GM12878 (cell line): ENCODE measurements at regions not wholly inside any gene's neighbourhood (a gene's known extent, or its start where the extent isn't known, plus 50 kb on each side); places are given as distances from the start of the nearest gene placed in this dataset.

Source experiments
- ATAC-seq: fragments of 200-7000 bp; cut with Tn5 transposase; 3 replicates; pipeline ENCODE4 v1.9.1; 2020; ENCODE audit warnings: mild to moderate bottlenecking, moderate library complexity
- BruUV-seq: library from RNA; stranded (reverse); fragments of 400-500 nt; replicated peaks from 2 replicates; lab custom pipeline; 2021; lab: Mats Ljungman, UMichigan
- CTCF ChIA-PET: fragments of 300-600 bp; sonication (Branson Sonifier 250); formaldehyde crosslinking; extraction: SDS; loops from one replicate; lab custom pipeline; 2021; ENCODE audit warnings: inconsistent platforms; lab: Yijun Ruan, JAX
- POLR2A ChIA-PET: fragments of 350-600 bp; formaldehyde crosslinking; extraction: SDS; loops from one replicate; lab custom pipeline; 2021; ENCODE audit warnings: inconsistent platforms; lab: Charles Lee
- RAD21 ChIA-PET: fragments of 300-600 bp; sonication (Branson Sonifier 250); formaldehyde crosslinking; loops from one replicate; lab custom pipeline; 2023; ENCODE audit warnings: antibody characterized with exemption; ENCODE audit not compliant: unreplicated experiment; lab: Charles Lee
- SMC1A ChIA-PET: fragments of 300-600 bp; sonication (Branson Sonifier 250); formaldehyde crosslinking; loops from one replicate; lab custom pipeline; 2023; ENCODE audit not compliant: unreplicated experiment, uncharacterized antibody; lab: Charles Lee
- DNase-seq: peaks from one replicate; pipeline ENCODE4 v3.0.0-alpha.2; 2011; ENCODE audit warnings: low read depth, low spot score
- FAIRE-seq: peaks from 3 replicates; lab custom pipeline; 2011; peaks lifted over from hg19 to GRCh38; lab: Jason Lieb, UNC
- H2AFZ ChIP-seq: 2 replicates; pipeline ENCODE4 v1.6.0; 2011; ENCODE audit warnings: low read depth, low read length, control low read depth; ENCODE audit not compliant: control insufficient read depth
- H3K27ac ChIP-seq: 2 replicates; pipeline ENCODE4 v1.5.1; 2011; ENCODE audit warnings: control low read depth; ENCODE audit not compliant: control insufficient read depth, insufficient read depth
- H3K27me3 ChIP-seq, 2 experiments: replicated peaks in 1 of 2; 2 replicates each; pipeline versions ENCODE4 v1.6.0 to v1.6.1; 2011; ENCODE audit warnings: low read length in 1 of 2; ENCODE audit not compliant: control insufficient read depth in 2 of 2, insufficient read depth in 2 of 2
- H3K36me3 ChIP-seq, 2 experiments: 2 replicates each; pipeline ENCODE4 v1.5.1; 2011; ENCODE audit warnings: low read length in 1 of 2; ENCODE audit not compliant: control insufficient read depth in 2 of 2, insufficient read depth in 2 of 2
- H3K4me1 ChIP-seq: 2 replicates; pipeline ENCODE4 v1.6.1; 2011; ENCODE audit warnings: mild to moderate bottlenecking, low read length, moderate library complexity, mixed read lengths; ENCODE audit not compliant: control insufficient read depth, insufficient read depth
- H3K4me2 ChIP-seq: 2 replicates; pipeline ENCODE4 v1.6.0; 2011; ENCODE audit warnings: control low read depth; ENCODE audit not compliant: control insufficient read depth, insufficient read depth
- H3K4me3 ChIP-seq: fragments of 200-600 bp; sonication (generic); 2 replicates; pipeline ENCODE4 v1.5.1; 2016
- H3K79me2 ChIP-seq: 2 replicates; pipeline ENCODE4 v1.6.0; 2011; ENCODE audit warnings: low read length; ENCODE audit not compliant: control insufficient read depth, insufficient read depth
- H3K9ac ChIP-seq: 2 replicates; pipeline ENCODE4 v1.8.0; 2011; ENCODE audit warnings: low read length, control low read depth, mixed read lengths; ENCODE audit not compliant: control insufficient read depth, insufficient read depth
- H3K9me3 ChIP-seq: replicated peaks from 3 replicates; pipeline ENCODE4 v1.5.1; 2011; ENCODE audit warnings: mild to moderate bottlenecking, low read length; ENCODE audit not compliant: control insufficient read depth, insufficient read depth
- H4K20me1 ChIP-seq: 2 replicates; pipeline ENCODE4 v1.6.0; 2011; ENCODE audit not compliant: control insufficient read depth, insufficient read depth
- BMI1 ChIP-seq: fragments of 450-650 bp; IDR thresholded peaks from 2 replicates; pipeline ENCODE4 v1.6.1; 2016; ENCODE audit warnings: mild to moderate bottlenecking, moderate library complexity, borderline replicate concordance
- CBFB ChIP-seq: IDR thresholded peaks from 2 replicates; pipeline ENCODE4 v1.6.1; 2016; ENCODE audit warnings: antibody characterized with exemption, low read depth
- EZH2 ChIP-seq: IDR thresholded peaks from 2 replicates; pipeline ENCODE4 v1.6.1; 2012; ENCODE audit warnings: low read depth, mild to moderate bottlenecking, control low read depth, inconsistent platforms, low read length, borderline replicate concordance; ENCODE audit not compliant: control insufficient read depth
- HDAC2 ChIP-seq: fragments of 200-600 bp; sonication (generic); IDR thresholded peaks from 2 replicates; pipeline ENCODE4 v1.6.1; 2017
- PRDM15 ChIP-seq: fragments of 450-650 bp; formaldehyde crosslinking; IDR thresholded peaks from 2 replicates; pipeline ENCODE4 v1.4.0; 2020; ENCODE audit warnings: mild to moderate bottlenecking, moderate library complexity
- SIX5 ChIP-seq: IDR thresholded peaks from 2 replicates; pipeline ENCODE4 v1.6.1; 2011; ENCODE audit warnings: mild to moderate bottlenecking, low read depth, low read length, moderate library complexity; ENCODE audit not compliant: severe bottlenecking
- SMAD1 ChIP-seq: fragments of 450-650 bp; IDR thresholded peaks from 2 replicates; pipeline ENCODE4 v1.6.1; 2018; ENCODE audit warnings: mild to moderate bottlenecking, low read depth; ENCODE audit not compliant: partially characterized antibody
- SMAD5 ChIP-seq: IDR thresholded peaks from 2 replicates; pipeline ENCODE4 v1.6.1; 2016; ENCODE audit warnings: antibody characterized with exemption, low read depth
- TAF1 ChIP-seq: IDR thresholded peaks from 2 replicates; pipeline ENCODE4 v1.6.1; 2011; ENCODE audit warnings: mild to moderate bottlenecking, low read depth, low read length, borderline replicate concordance
- TCF12 ChIP-seq: IDR thresholded peaks from 2 replicates; pipeline ENCODE4 v1.6.1; 2011; ENCODE audit warnings: low read depth, mild to moderate bottlenecking, low read length
- TCF3 ChIP-seq: IDR thresholded peaks from 2 replicates; pipeline ENCODE4 v1.6.1; 2012; ENCODE audit warnings: low read depth, mild to moderate bottlenecking, low read length, borderline replicate concordance; ENCODE audit not compliant: insufficient read depth
- ZZZ3 ChIP-seq: IDR thresholded peaks from 2 replicates; pipeline ENCODE4 v1.6.1; 2011; ENCODE audit warnings: low read depth; ENCODE audit not compliant: control insufficient read depth, insufficient read length
- WGBS: methylation state at CpG from one replicate; pipeline ENCODE4 v1.1.6; 2016; ENCODE audit warnings: low lambda C conversion rate; ENCODE audit not compliant: insufficient replicate concordance, insufficient coverage; ENCODE audit errors: missing lambda C conversion rate; 5-methylcytosine and 5-hydroxymethylcytosine counted together
- in situ Hi-C: fragments of 300-500 bp; cut with MboI; formaldehyde crosslinking; loops from 9 replicates; pipeline ENCODE4 v1.14.3; 2018; ENCODE audit warnings: mixed read lengths
- intact Hi-C: fragments of 100-400 bp; cut with micrococcal nuclease; formaldehyde crosslinking; loops from one replicate; pipeline ENCODE4 v1.14.2; 2022; ENCODE audit not compliant: unreplicated experiment
- TF ChIP-seq, protein P1 (sequence below): fragments of 450-650 bp; IDR thresholded peaks from 2 replicates; pipeline ENCODE4 v1.6.1; 2014; ENCODE audit warnings: mild to moderate bottlenecking

DNA sequence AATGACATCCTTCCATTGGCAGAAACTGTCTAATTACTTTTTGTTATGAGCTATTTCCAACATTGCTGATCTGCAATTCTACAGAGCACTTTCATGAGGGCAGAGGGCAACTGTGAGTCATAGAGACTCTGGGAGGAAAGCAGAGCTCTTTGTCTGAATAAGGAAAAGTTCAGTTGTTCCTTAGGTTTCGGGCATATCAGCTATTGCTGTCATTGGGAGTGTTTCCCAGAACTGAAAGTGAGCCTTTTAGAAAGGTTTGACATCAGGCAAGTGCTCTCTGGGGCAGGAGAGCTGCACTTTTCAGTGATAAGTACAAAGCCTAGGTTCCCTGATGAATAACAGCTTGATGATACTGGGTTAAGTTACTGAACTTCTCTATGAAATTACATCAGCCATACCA is 119.2 kb upstream of the EDNRA start:
- in situ Hi-C loops = no loop called here
- intact Hi-C loops = no loop called here
- Histone ChIP-seq H3K4me2 (no peak overlapping the region), H3K27ac (no peak overlapping the region), H3K4me3 (no peak overlapping the region), H3K9ac (no peak overlapping the region), H3K4me1 (no peaks in the 10 kb centered on the region), H3K79me2 (no peaks in the 10 kb centered on the region)
- FAIRE-seq = no peak
- WGBS = 0% methylated on average over 1 of the region's 1 CpG
- no TSS peak for BruUV-seq
- CTCF ChIA-PET = no interaction called here
- no peak for TF ChIP-seq TAF1
- no peak for TF ChIP-seq CBFB
- no peak for TF ChIP-seq ZZZ3
- TF ChIP-seq TCF3 = no peak
- no peak for TF ChIP-seq SIX5
- TF ChIP-seq, protein P1, sequence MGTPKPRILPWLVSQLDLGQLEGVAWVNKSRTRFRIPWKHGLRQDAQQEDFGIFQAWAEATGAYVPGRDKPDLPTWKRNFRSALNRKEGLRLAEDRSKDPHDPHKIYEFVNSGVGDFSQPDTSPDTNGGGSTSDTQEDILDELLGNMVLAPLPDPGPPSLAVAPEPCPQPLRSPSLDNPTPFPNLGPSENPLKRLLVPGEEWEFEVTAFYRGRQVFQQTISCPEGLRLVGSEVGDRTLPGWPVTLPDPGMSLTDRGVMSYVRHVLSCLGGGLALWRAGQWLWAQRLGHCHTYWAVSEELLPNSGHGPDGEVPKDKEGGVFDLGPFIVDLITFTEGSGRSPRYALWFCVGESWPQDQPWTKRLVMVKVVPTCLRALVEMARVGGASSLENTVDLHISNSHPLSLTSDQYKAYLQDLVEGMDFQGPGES = no peak
- TF ChIP-seq EZH2 = no peak
- TF ChIP-seq, all 136 proteins: peak for 0
- no peaks in the 10 kb centered on the region for H3K9me3 ChIP-seq
- no peaks in the 10 kb centered on the region for H3K36me3 ChIP-seq
- ATAC-seq (no peak), DNase-seq (no peak)
- no peak overlapping the region for H2AFZ ChIP-seq
- RAD21 ChIA-PET = no interaction called here
- H4K20me1 ChIP-seq = no peaks in the 10 kb centered on the region
- no peaks in the 10 kb centered on the region for H3K27me3 ChIP-seq
- POLR2A ChIA-PET = no interaction called here
- SMC1A ChIA-PET = no interaction called here

DNA sequence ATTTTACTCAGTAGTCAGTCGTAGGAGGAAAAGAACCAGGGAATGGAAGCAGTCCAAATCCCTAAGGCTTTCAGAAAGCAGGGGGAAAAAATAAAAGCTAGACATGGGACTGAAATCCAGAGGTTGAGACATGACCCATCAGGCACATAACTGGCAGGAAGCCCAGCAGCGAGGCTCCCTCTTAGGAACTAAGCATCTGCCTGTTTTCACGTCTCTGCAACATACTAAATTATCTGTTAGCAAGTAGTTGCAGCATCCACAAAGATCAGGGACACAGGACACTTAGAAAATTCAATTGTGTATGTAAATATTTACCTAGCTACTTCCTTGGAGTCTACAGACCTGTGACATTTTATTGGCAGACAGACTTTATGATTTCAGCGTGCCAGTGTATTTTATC is 118.0 kb upstream of the EDNRA start:
- H3K4me2 ChIP-seq = no peak overlapping the region
- no peak overlapping the region for H3K27ac ChIP-seq
- H3K27me3 ChIP-seq = no peaks in the 10 kb centered on the region
- RAD21 ChIA-PET = no interaction called here
- no peaks in the 10 kb centered on the region for H3K4me1 ChIP-seq
- no peaks in the 10 kb centered on the region for H3K36me3 ChIP-seq
- FAIRE-seq (no peak), DNase-seq (no peak), ATAC-seq (no peak)
- no TSS peak for BruUV-seq
- no peaks in the 10 kb centered on the region for H3K79me2 ChIP-seq
- SMC1A ChIA-PET = no interaction called here
- intact Hi-C loops = no loop called here
- H4K20me1 ChIP-seq = no peaks in the 10 kb centered on the region
- no peak overlapping the region for H2AFZ ChIP-seq
- in situ Hi-C loops = no loop called here
- POLR2A ChIA-PET = no interaction called here
- 7% methylated on average over 4 of the region's 4 CpGs for WGBS
- no peak overlapping the region for H3K4me3 ChIP-seq
- H3K9me3 ChIP-seq = no peaks in the 10 kb centered on the region
- H3K9ac ChIP-seq = no peak overlapping the region
- CTCF ChIA-PET = no interaction called here
- TF ChIP-seq TCF12 (no peak), PRDM15 (CRISPR knock-in tag) (no peak), SMAD5 (no peak), SMAD1 (no peak), TCF3 (no peak), BMI1 (no peak), HDAC2 (no peak)
